ENCODE measurements at regions not wholly inside any gene's neighbourhood (a gene's known extent, or its start where the extent isn't known, plus 50 kb on each side); places are given as distances from the start of the nearest gene placed in this dataset.
"Not testable (repeated sequence)": the region's sequence is repeated elsewhere in the genome, so short reads cannot be mapped to it uniquely, and the experiment has no call there.

DNA sequence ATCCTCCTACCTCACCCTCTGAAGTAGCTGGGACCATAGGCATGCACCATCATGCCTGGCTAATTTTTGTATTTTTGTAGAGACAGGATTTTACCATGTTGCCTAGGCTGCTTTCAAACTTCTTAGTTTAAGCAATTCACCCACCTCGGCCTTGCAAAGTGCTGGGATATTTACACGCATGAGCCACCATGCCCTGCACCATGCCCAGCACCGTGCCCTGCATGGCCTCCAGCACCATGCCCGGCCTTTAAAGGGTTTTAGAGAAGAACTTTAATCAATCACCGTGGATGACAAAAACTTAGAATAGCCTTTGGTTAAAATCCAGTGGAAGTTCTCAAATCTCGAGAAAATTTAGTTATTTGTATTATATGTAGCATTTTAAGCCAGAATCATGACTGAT lies 3335.9 kb upstream of the OR11H1 start:
- not testable (repeated sequence) for TF ChIP-seq EP300, POLR2A, POLR2AphosphoS5 (IDR thresholded peaks at IDR 0.05)
- TF ChIP-seq, protein P1, sequence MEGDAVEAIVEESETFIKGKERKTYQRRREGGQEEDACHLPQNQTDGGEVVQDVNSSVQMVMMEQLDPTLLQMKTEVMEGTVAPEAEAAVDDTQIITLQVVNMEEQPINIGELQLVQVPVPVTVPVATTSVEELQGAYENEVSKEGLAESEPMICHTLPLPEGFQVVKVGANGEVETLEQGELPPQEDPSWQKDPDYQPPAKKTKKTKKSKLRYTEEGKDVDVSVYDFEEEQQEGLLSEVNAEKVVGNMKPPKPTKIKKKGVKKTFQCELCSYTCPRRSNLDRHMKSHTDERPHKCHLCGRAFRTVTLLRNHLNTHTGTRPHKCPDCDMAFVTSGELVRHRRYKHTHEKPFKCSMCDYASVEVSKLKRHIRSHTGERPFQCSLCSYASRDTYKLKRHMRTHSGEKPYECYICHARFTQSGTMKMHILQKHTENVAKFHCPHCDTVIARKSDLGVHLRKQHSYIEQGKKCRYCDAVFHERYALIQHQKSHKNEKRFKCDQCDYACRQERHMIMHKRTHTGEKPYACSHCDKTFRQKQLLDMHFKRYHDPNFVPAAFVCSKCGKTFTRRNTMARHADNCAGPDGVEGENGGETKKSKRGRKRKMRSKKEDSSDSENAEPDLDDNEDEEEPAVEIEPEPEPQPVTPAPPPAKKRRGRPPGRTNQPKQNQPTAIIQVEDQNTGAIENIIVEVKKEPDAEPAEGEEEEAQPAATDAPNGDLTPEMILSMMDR (IDR thresholded peaks at IDR 0.05) = not testable (repeated sequence)

All from suprapubic skin (tissue), 4 donors.